ENCODE measurements at regions not wholly inside any gene's neighbourhood (a gene's known extent, or its start where the extent isn't known, plus 50 kb on each side); places are given as distances from the start of the nearest gene placed in this dataset.

DNA sequence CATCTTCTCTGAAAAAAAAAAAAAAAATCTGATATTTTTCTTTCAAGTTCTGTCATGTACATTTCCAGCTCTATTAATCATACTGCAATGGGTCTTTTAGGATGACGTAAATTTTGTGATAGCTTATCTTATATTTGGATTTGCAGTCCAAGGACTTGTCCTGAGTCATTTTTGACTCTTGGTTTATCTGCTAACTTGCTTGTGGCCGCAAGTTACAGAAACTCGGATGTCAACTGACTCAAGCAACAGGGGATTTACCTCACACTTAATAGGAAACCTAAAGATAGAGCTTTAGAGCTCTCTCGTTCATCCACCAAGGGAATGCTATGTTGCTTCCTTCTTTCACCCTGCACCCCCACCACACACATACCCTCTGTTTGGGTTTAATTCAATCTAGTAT lies 1433.8 kb upstream of the TENM3 start:
- no peak for FAIRE-seq

DNA sequence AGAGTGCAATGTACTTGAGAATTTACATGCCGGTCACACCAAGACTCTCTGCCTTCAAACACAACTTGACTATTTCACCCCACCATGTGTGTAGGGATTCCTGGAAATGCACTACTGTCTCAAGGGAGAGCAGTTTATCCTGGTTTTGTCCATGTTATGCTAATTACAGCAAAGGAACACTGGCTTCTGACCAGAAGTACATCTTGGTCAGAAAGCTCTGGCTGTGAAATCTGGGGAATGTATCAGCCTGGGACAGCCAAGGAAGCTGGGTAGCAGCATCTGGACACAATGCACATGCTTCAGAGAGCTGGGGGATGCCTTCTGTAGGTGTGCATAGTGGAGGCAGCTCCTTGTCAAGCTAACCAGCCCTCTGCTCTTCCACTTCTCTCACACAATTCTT lies 1432.6 kb upstream of the TENM3 start:
- no peak for FAIRE-seq

DNA sequence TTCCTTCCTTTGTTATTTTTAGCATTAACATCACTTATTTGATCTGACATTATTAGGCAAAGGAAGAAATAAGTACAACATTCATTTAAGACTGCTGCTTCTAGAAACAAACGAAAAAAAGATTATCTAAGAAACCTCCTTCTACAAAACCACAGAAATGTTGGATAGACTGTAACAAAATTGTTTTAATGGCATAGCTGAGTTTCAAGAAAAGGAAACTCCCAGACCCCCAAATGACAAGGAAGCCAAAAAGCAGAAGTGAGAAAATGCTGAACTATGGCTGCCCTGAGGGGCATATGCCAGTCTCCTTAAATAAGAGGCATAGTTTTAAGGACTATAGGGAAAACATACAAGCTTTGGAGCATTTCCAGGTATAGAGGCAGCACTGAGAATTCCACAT lies 1431.6 kb upstream of the TENM3 start:
- FAIRE-seq: no peak

DNA sequence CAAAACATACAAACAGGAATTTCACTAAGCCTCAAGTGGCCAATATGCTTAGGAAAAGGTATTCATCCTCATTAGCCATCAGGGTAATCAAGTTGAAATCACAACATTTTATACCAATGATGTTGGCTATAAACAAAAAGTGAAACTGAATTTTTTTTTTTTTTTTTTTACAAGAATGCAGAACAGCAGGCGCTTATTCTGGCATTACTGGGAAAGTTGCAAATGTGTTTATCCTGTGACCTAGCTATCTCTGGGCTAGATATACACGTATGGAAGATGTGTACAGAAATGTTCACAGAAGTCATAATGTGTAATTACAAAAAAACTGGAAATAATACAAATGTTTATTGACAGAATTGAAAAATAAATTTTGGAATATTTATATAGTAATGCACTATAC lies 1430.4 kb upstream of the TENM3 start:
- no peak for FAIRE-seq

DNA sequence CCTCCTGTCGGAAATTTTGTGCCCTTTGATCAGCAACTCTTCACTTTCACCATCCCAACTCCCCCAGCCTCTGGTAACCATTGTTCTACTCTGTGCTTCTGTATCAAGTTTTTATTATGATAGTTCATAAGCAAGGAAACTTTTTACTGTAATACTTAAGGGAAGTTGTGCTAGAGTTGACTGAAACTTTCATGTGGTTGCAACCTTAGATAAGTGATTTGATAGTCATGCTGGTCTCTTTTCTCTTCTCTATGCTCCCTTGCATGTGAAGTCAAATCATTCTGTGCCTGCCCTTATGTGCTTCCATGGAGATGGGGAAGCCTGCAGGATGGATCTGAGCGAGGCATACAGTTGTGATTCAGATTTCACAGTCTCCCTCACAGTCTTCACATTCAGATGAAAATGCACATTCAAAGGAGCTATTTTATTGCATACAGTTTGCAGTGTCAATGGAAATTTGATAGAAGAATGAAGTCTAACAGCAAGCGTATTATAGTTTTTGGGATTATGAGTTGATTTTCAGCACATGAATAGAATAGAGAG lies 1428.3 kb upstream of the TENM3 start:
- FAIRE-seq: no peak

DNA sequence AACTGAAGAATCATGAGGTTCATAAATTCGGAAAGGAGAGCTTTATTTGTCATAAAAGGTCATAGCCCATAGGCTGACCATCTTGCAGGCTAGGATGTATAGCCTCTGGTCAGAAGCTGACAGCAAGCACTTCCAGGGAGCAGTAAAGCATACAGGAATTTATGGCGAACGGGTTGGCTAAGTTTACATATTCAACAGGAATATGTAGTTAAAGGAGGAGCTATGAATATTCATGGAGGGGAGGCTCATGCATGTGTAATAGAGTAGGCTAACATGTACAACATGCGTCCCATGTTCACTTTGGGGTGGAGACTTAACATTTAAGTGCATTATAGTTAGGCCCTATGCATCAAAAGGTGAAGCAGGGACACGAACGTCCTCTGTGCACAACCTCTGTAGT lies 1425.7 kb upstream of the TENM3 start:
- no peak for FAIRE-seq

DNA sequence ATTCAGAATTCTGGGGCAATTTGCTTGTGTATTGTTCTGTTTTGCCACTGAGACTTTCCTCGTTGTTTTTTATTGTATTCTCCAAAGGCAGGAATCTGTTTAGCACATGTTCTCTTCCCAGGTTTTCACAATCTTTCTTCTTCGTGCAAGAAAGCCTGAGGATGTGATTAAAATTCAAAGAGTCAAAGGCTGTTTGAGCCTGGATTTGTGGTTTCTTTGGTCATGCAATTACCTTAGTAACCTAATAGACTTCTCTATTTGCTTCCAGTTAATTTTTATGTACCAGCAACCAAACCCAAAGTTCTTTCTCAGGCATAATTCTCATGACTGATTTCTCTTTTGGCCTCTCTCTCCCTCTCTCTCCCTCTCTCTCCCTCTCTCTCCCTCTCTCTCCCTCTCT lies 1420.1 kb upstream of the TENM3 start:
- FAIRE-seq: no peak

DNA sequence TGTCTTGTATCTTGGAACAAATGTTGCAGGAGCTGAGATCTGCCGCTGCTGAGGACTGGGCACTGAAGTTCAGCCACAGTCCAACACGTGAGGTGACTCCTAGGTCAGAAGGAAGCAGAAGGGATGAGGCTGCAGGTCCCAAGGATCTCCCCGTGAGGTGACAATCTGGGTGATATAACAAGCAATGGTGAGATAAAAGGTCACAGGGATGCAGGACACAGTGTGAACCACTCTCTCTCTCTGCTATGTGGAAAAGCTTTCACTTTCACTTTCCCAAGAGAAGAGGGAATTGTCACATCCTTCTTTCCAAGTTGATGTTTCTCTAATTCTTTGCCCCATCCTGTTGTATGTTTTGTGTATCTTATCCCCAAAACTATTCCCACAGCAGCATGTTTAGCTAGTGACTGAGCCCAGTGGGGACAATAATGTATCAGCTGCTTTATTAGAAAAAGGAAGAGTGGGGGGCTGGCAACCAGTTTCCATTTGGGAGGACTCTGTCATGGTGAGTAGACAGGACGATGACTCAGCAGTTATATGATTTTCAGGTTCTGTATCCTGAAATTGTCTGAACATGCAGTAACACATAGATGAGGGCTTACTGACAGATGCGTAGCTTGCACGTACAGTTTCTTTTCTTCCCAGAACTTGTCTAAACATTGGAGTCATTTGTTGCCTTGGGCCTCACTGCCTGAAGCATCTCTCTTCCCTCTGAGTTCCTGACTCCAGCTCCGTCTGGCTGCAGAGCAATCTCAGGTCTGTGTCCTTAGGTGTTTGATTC lies 1415.8 kb upstream of the TENM3 start:
- no peak for FAIRE-seq

DNA sequence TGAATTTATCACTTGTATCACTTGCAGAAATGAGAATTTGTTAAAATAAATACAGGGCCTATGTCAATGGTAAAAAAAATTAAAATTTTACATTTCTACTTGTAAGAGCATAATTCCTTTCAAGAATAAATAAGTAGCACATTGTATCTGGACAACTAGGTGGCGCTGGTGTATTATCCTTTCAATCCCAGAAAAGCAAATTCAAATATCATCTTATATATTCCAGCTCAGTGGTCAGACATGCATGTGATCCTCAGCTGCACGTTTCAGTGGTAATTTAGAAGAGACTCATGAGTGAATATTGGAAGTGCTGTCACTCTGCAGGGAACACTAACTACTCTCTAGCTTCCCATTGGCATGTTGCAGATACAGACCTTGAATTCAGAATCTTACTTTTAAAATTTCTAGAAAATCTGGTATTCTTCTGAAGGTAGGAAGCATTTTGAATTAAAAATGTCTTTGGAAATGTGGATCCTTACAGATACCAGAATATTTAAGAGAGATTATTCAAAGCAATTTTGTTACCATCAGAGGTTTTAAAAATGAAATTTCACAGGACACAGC lies 1414.7 kb upstream of the TENM3 start:
- peak; percentile 95 for FAIRE-seq

DNA sequence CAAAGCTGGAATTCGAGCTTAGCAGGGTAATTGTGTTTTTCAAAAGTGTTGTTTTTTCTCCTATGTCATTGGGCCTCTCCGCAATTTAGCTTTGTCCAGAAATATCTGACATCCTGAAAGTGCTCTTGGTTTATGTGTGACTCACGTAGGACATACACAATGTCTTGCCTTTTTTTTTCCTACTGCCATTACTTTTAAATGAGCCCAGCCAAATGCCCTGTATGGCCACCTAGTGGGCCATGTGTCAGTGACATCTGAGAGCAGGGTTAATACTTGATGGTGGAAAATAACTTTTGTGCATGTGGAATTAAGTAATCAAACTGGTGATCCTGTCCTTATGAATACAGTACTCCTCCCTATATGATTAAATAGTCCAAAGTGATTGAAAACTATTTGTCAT lies 1411.1 kb upstream of the TENM3 start:
- no peak for FAIRE-seq

DNA sequence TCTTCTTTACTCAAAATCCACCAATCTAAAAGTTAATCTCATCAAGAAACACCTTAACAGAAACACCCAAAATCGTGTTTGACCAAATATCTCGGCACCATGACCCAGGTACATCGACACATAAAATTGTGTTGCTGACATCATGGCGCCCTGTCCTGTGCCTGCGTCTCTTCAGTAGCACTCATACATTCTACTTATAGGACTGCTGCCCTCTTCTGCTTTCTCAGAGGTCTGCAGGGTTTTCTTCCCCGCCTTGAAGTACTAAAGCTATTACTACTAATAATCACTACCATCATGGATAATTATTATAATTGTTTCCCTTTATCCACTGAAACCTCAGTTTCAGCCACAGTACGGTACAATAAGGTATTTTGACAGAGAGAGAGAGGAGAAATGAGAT lies 1403.1 kb upstream of the TENM3 start:
- FAIRE-seq: no peak

DNA sequence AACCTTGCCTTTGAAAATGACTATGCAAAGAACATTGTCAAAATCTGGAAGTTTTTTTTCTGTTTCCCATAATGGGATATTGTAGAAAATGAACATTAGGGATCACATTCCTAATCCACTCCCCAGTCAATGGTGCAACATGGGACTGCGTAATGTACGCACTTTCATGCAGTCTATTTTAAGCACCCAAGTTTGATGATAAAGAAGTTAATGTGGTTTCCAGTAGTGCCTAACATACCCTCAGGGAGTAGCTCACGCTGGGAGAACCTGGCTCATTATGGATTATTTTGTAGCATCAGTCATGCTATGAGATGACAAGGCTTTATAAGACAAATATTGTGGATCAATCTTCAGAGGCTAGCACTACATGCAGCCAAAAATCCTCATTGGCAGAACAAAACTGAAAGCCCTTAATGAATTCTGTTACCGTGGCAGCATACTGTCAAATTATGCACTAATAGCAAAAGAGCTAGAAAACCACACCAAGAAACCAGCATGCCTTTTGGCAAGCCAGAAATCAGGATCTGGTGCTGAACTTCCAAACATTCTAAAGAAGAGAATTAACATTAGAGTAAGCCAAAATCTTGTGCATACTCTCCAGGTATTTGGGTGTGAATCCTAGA lies 1392.8 kb upstream of the TENM3 start:
- no peak for FAIRE-seq

DNA sequence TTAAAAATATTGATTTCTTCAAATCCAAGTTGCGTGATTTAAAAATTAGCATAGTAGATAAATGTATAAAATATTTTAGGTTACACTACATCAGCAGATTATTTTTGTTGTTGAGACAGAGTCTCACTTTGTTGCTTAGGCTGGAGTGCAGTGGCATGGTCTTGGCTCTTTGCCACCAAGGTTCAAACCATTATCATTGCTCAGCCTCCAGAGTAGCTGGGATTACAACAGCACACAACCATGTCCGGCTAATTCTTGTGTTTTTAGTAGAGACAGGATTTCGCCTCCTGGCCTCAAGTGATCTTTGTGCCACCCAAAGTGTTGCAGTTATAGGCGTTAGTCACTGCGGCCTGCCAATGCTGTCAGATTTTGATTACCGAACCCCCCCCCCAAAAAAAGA lies 1390.5 kb upstream of the TENM3 start:
- FAIRE-seq: no peak

DNA sequence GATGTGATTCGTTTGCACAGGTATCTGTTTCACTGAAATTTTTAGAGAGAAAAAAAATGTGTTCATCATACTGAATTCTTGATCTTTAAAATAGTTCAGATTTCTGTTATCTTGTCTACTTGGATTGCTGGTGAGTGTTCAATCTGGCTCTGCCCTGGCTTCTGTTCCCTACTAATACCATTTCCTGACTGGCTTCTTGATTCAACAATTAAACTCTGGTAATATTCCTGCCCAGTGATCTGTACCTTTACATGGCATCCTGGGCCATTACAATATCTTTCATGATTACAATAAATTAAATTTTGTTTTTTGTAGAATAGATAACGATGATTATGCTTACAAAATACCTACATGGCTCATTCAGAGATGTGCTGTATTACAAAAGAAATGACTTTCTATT lies 1388.0 kb upstream of the TENM3 start:
- FAIRE-seq: no peak

DNA sequence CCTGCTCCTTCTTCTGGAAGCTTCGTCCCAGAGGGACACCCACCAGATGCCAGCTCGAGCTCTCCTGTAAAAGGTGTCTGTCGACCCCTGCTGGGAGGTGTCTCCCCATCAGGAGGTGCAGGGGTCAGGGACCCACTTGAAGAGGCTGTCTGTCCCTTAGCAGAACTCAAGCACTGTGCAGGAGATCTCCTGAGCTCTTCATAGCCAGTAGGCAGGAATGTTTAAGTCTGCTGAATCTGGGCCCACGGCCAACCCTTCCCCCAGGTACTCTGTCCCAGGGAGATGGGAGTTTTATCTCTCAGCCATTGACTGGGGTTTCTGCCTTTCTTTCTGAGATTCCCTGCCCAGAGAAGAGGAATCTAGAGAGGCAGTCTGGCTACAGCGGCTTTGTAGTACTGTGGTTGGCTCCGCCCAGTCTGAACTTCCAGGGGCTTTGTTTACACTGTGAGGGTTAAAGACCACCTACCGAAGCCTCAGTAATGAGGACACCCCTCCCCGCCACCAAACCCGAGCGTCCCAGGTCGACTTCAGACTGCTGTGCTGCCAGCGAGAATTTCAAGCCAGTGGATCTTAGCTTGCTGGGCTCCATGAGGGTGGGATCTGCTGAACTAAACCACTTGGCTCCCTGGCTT lies 1383.0 kb upstream of the TENM3 start:
- FAIRE-seq: no peak

DNA sequence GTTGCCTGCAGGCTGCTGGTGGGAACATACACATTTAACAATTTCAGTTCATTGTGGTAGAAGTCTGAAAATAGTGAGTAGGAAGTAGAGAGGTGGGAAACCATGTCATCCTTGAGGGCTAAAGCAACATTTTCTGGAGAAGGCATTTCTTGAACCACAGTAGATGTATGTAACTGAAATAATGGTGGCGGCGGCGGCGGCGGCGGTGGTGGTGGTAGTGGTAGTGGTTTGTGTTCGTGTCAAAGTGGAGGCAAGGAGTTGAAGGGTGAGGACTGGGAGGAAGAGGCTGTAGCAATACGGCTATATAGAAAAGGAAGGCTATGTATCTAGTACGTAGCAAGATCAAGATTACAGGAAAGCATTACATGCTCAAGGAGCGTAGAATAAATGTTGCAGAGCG lies 1381.6 kb upstream of the TENM3 start:
- FAIRE-seq: no peak

DNA sequence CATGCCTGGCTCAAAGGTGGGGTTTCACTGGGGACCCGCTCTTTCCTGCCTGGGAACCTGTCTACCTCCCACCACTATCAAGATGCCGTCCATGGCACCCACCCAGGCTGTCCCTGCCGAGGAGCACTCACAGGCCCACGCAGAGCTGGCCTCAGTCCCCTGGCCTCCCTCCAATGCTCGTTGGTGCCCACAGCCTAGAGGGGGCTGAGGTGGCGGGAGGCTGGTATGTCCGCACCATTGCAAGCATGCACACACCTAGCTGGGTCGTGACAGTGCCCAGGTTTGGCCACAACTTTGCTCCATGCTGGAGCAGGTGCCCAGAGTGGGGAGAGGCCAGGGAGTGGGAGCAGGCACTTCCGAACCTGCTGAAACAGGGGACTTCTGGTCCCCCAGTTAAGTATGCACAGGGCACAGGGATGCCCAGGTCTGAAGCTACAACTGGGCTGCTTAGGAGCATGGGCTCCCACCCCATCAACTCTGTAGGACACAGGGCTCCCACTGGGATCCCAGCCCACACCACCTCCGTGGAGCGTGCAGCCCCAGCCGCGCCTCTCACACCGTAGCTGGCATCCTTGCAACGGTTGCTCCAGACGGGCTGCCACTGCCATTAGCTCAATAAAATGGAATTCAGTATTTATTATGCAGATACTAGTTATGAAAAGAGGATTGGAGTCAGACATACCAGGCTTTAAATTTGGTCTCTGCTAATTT lies 1376.1 kb upstream of the TENM3 start:
- FAIRE-seq: no peak

DNA sequence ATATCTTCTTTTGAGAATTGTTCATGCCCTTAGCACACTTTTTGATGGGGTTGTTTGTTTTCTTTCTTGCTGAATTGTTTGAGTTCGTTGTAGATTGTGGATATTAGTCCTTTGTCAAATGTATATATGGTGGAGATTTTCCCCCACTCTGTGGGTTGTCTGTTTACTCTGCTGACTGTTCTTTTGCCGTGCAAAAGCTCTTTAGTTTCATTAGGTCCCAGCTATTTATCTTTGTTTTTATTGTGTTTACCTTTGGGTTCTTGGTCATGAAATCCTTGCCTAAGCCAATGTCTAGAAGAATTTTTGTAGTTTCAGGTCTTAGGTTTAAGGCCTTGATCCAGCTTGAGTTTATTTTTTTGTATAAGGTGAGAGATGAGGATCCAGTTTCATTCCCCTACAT lies 1372.6 kb upstream of the TENM3 start:
- no peak for FAIRE-seq

DNA sequence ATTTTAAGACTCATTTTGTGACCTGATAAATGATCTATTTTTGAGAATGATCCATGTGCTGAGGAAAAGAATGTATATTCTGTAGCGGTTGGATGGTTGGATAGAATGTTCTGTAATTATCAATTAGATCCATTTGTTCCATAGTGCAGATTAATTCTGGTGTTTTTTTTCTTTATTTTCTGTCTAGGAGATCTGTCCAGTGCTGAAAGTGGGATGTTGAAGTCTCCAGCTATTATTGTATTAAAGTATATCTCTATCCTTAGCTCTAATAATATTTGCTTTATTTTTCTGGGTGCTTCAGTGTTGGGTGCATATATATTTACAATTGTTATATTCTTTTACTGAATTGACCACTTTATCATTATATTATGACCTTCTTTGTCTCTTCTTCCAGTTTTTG lies 1344.9 kb upstream of the TENM3 start:
- no peak for FAIRE-seq

DNA sequence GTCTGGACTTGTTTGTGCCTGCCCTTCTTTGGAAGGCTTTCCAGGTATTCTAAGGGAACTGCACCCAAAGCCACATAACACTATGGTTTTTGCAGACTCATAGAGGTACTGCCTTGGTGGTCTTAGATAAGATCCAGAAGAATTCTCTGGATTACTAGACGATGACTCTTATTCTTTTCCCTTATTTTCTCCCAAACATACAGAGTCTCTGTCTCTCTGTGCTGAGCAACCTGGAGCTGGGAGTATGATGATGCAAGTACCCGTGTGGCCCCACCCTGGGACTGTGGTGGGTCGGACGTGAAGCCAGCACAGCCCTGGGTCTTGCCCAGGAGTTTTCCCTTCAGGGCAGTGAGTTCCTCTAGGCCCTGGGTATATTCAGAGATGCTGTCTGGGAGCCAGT lies 1342.4 kb upstream of the TENM3 start:
- FAIRE-seq: no peak

DNA sequence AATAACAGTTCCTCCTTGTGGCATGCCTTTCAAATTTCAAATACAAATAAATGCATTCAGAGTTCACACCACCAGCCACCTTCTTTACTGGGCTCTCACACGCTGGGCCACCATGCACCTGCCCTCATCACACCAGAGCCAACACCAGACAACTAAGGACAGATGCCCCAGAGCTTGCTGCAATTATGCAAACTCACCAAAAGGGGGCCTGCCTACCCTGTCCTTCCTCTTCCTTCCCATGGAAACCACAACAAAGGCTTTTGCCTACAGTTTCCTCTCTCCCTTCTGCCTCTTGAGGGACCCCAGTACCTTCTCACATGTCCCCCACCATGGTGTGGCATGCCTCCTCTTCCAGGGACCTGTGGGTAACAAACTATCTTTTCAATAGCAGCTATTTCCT lies 1333.9 kb upstream of the TENM3 start:
- FAIRE-seq: no peak

DNA sequence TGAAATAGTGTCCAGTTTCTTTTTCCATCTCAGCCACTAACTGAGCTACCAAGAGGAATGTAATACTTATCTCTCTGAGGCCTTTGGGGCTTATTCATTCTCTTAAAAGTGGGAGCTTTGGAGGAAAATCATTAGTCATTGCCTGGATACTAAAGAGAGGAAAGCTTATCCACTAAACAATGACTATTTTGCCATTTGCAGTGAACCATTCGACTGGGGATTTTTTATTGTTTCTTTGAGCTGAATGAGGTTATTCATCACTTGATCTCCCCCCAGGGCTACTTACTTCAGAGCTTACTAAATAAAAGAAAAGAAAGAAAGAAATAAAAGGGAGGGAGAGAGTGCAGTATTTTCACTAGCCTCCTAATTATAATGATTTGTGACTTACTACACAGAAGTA lies 1329.5 kb upstream of the TENM3 start:
- FAIRE-seq: no peak

DNA sequence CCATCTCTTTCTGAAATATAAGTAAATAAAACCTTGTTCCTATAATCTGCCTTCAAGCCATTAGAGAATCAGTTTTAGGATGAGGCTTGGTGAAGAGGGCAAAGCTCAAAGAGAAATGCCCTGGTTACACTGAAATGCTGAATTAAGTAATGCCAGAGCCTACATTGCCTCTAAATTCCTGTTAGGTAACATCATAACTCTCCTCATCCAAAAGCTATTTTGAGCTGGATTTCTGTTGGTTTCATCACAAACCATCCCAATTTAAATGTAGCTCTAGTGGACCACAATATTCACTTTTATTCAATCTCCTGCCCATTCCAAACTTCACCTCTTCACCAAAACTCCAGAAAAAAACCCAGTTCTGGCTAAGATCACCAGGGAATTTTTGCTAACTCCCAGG lies 1319.7 kb upstream of the TENM3 start:
- no peak for FAIRE-seq
